BLaER1 (cell line): ENCODE measurements at regions not wholly inside any gene's neighbourhood (a gene's known extent, or its start where the extent isn't known, plus 50 kb on each side); places are given as distances from the start of the nearest gene placed in this dataset.
A peak's percentile ranks its signal among the peaks of the same experiment; 100 is the strongest.

Source experiments
- H3K27ac ChIP-seq: shearing (Covaris generic); formaldehyde crosslinking; 2 replicates; pipeline ENCODE4 v1.8.1; 2022
- H3K27me3 ChIP-seq: shearing (Covaris generic); formaldehyde crosslinking; 2 replicates; pipeline ENCODE4 v1.8.1; 2022
- H3K36me3 ChIP-seq: shearing (Covaris generic); formaldehyde crosslinking; 2 replicates; pipeline ENCODE4 v1.8.1; 2022
- H3K4me1 ChIP-seq: shearing (Covaris generic); formaldehyde crosslinking; 2 replicates; pipeline ENCODE4 v1.8.1; 2022
- H3K4me2 ChIP-seq: shearing (Covaris generic); formaldehyde crosslinking; 2 replicates; pipeline ENCODE4 v1.8.1; 2022
- H3K4me3 ChIP-seq: shearing (Covaris generic); formaldehyde crosslinking; 2 replicates; pipeline ENCODE4 v1.8.1; 2022
- H3K9ac ChIP-seq: shearing (Covaris generic); formaldehyde crosslinking; 2 replicates; pipeline ENCODE4 v1.8.1; 2022
- H3K9me3 ChIP-seq: shearing (Covaris generic); formaldehyde crosslinking; 2 replicates; pipeline ENCODE4 v1.8.1; 2022
- H4K20me1 ChIP-seq: shearing (Covaris generic); formaldehyde crosslinking; 2 replicates; pipeline ENCODE4 v1.8.1; 2022
- Cebpa-rat ChIP-seq: shearing (Covaris generic); IDR thresholded peaks from 2 replicates; pipeline ENCODE4 v1.8.1; 2022

DNA sequence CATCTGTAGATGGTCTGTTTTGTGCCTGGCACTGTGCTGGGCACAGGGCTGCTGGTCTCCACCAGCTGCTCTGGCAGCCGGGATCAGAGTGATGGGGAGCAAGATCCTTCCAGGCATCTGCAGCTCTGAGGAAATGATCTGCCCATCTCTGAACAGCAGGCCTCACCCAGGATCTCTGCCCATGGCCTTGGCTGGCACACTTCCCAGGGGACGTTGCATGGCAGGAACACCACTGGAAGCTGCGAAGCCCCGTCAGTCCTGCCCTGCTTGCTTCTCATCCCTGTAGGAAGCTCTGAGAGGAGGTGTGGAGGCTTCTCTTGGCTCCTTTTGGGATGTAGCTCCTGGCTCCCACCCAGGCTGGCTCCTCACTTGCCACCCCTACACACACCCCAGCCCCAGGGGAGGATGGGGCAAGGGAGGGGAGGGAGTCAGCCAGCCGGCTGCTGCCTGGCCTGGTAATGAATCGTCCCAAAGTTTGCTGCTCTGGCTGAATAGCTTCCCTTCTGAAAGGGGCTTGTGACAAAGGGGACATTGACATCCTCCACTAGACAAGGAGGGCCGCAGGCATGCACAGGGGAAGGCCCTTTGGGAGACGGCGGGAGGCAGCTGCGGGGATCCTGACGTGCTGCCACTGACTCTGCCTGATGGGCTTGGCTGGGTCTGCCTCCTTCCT, 108.9 kb downstream of the VEGFA start:
- H3K27me3 ChIP-seq = no peaks in the 10 kb centered on the region

DNA sequence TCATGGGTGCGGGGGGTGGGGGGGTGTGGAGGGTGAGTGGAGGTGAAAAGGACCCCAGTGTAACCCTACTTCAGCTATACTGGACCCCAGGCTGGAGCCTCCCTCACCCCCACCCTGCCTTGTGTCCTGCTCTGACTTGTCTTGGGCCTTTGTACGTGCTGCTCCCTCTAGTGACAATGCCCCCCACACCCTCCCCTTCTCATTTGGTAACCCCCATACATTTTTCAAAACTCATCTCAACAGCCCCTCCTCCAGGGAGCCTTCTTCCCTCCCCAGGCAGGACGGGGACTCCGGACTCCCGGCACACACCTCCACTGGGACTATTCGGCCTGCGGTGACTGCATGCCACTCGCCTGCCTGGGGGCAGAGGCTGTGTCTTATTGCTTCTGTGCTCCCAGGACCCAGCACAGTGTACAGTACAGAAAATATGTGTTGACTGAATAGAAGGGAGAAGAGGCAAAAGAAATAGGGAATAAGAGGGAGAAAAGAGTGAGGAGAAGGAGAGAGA, 108.2 kb downstream of the VEGFA start:
- H3K9ac ChIP-seq = no peak overlapping the region
- H3K27me3 ChIP-seq = no peaks in the 10 kb centered on the region
- peaks cover 47% of the 10 kb centered on the region for H3K4me1 ChIP-seq
- 0 out of 2 replicates have a peak overlapping the region, but pooled peaks have one; percentile 77 for H3K27ac ChIP-seq
- no peaks in the 10 kb centered on the region for H3K9me3 ChIP-seq
- H3K36me3 ChIP-seq = no peaks in the 10 kb centered on the region
- no peaks in the 10 kb centered on the region for H4K20me1 ChIP-seq
- no peak for TF ChIP-seq Cebpa-rat
- H3K4me3 ChIP-seq = no peak overlapping the region
- peak overlapping the region; percentile 75 for H3K4me2 ChIP-seq

More for the DNA sequence above, 108.9 kb downstream of the VEGFA start:
- Histone ChIP-seq H3K4me1 (peaks cover 54% of the 10 kb centered on the region), H3K4me3 (no peak overlapping the region), H3K9ac (peak overlapping the region; percentile 57; the same call in 1 of the 2 replicates), H3K4me2 (peak overlapping the region; percentile 75), H3K9me3 (no peaks in the 10 kb centered on the region), H3K27ac (peak overlapping the region; percentile 77), H3K36me3 (no peaks in the 10 kb centered on the region), H4K20me1 (no peaks in the 10 kb centered on the region)
- no peak for TF ChIP-seq Cebpa-rat

DNA sequence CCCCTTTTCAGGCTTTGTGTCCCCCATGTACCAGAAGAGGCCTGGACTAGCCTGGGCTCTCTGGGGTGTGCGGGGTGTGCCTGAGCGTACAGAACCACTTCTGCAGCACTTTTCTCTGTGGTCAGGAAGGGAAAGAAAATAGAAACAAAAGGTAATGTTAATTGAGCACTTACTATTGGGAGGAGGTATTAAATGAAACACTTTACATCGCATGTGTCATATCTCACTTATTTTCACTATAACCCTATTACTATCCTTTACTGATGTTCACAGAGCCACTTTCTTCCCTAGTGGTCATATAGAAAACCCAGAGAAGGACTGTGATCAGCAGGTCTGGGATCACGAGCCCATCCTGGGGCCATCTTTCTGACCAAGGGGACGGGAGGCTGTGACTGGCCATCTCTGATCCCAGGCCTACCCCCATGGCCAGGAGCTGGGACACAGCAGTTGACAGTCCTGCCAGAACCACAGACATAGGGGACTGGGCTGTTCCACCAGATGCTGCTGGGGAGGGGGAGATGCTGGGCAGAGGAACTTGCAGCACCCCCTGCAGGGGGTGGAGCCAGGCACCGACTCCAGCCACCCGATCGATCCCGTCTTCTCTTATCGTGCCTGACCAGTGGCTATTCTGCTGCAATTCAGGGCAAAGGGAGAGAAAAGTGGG, 107.6 kb downstream of the VEGFA start:
- Histone ChIP-seq H3K27me3 (no peaks in the 10 kb centered on the region), H3K4me2 (peak overlapping the region; percentile 36; the same call in 1 of the 2 replicates)

DNA sequence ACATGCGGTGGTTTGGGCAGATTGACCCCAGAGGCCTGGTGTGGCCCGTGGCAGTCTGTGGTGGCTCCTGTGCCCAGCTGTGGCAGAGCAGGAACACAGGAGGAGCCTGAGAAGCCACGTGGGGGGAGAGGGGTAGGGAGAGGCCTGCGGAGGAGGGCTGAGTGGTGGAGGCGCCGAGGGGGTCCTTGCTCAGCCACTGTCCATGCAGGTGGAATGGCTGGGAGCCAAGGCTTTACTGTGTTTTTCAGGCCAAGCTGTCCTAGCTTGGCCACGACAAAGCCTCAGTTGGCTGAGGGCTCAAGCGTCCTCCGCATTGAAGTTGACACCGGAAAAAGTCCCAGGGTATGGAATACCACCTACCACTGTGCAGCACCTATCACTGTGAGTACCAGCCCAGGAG, 107.0 kb downstream of the VEGFA start:
- Histone ChIP-seq H3K4me1 (peaks cover 44% of the 10 kb centered on the region), H3K4me2 (peak overlapping the region; percentile 36), H3K27ac (no peak overlapping the region; the same call in 1 of the 2 replicates), H3K9ac (no peak overlapping the region), H3K9me3 (no peaks in the 10 kb centered on the region), H3K27me3 (no peaks in the 10 kb centered on the region), H4K20me1 (no peaks in the 10 kb centered on the region), H3K4me3 (no peak overlapping the region), H3K36me3 (no peaks in the 10 kb centered on the region)
- no peak for TF ChIP-seq Cebpa-rat

More for the DNA sequence above, 107.6 kb downstream of the VEGFA start:
- Histone ChIP-seq H3K9ac (no peak overlapping the region), H3K27ac (no peak overlapping the region), H3K36me3 (no peaks in the 10 kb centered on the region), H3K9me3 (no peaks in the 10 kb centered on the region), H4K20me1 (no peaks in the 10 kb centered on the region), H3K4me3 (no peak overlapping the region), H3K4me1 (peaks cover 47% of the 10 kb centered on the region)
- TF ChIP-seq Cebpa-rat = no peak

GRCh38 chr6:43876602-43877001, 106.6 kb downstream of the VEGFA start:
- no peak overlapping the region for H3K9ac ChIP-seq
- peaks cover 40% of the 10 kb centered on the region for H3K4me1 ChIP-seq
- no peak for TF ChIP-seq Cebpa-rat
- H3K9me3 ChIP-seq = no peaks in the 10 kb centered on the region
- H3K27ac ChIP-seq = no peak overlapping the region; the same call in 1 of the 2 replicates
- H3K4me2 ChIP-seq = peak overlapping the region; percentile 36
- H3K36me3 ChIP-seq = no peaks in the 10 kb centered on the region
- no peaks in the 10 kb centered on the region for H3K27me3 ChIP-seq
- no peak overlapping the region for H3K4me3 ChIP-seq
- H4K20me1 ChIP-seq = no peaks in the 10 kb centered on the region

- H3K4me1 ChIP-seq = peaks cover 38% of the 10 kb centered on the region
- no peak overlapping the region for H3K27ac ChIP-seq
- H4K20me1 ChIP-seq = no peaks in the 10 kb centered on the region
- no peaks in the 10 kb centered on the region for H3K27me3 ChIP-seq
- no peak overlapping the region for H3K4me3 ChIP-seq
- TF ChIP-seq Cebpa-rat = no peak
- H3K36me3 ChIP-seq = no peaks in the 10 kb centered on the region
- no peak overlapping the region for H3K9ac ChIP-seq
- H3K4me2 ChIP-seq = peak overlapping the region; percentile 36
- no peaks in the 10 kb centered on the region for H3K9me3 ChIP-seq
These were observed 106.0 kb downstream of the VEGFA start for GRCh38 chr6:43875849-43876572.

- Histone ChIP-seq H3K9me3 (no peaks in the 10 kb centered on the region), H4K20me1 (no peaks in the 10 kb centered on the region), H3K27me3 (no peaks in the 10 kb centered on the region), H3K4me3 (no peak overlapping the region), H3K9ac (no peak overlapping the region), H3K4me2 (no peak overlapping the region), H3K27ac (no peak overlapping the region), H3K36me3 (no peaks in the 10 kb centered on the region), H3K4me1 (peaks cover 37% of the 10 kb centered on the region)
- no peak for TF ChIP-seq Cebpa-rat
These were observed 105.0 kb downstream of the VEGFA start for GRCh38 chr6:43874814-43875590.

- Histone ChIP-seq H3K27ac (no peak overlapping the region), H3K4me3 (no peak overlapping the region), H3K27me3 (no peaks in the 10 kb centered on the region), H3K36me3 (no peaks in the 10 kb centered on the region), H3K9ac (no peak overlapping the region), H3K4me2 (no peak overlapping the region), H4K20me1 (no peaks in the 10 kb centered on the region), H3K9me3 (no peaks in the 10 kb centered on the region), H3K4me1 (peaks cover 37% of the 10 kb centered on the region)
- no peak for TF ChIP-seq Cebpa-rat
These were observed 104.0 kb downstream of the VEGFA start for GRCh38 chr6:43873806-43874714.
